ENCODE measurements at regions not wholly inside any gene's neighbourhood (a gene's known extent, or its start where the extent isn't known, plus 50 kb on each side); places are given as distances from the start of the nearest gene placed in this dataset.

GRCh38 chr5:56493308-56493707 lies 260.2 kb upstream of the ANKRD55 start:
- Histone ChIP-seq H3K36me3 (ENCODE audit: control insufficient read depth in 3 of 3, insufficient read depth in 3 of 3, low read length in 3 of 3) (no peaks in the 10 kb centered on the region), H3K27ac (ENCODE audit: low read depth, low read length) (no peak overlapping the region), H3K27me3 (ENCODE audit: control insufficient read depth in 3 of 3, insufficient read depth in 3 of 3, low read length in 3 of 3) (no peaks in the 10 kb centered on the region), H3K4me1 (ENCODE audit: control insufficient read depth in 3 of 3, insufficient read depth in 3 of 3, low read length in 3 of 3) (peaks cover 0 to 2% (median 0%) of the 10 kb centered on the region in 3 donors), H3K9me3 (ENCODE audit: control insufficient read depth in 3 of 3, low read length in 3 of 3) (no peaks in the 10 kb centered on the region), H3K9ac (ENCODE audit: low read depth in 1 of 3, low read length in 3 of 3) (no peak overlapping the region), H3K4me3 (ENCODE audit: low read length in 3 of 3) (no peak overlapping the region)

GRCh38 chr5:56492812-56493211 lies 259.7 kb upstream of the ANKRD55 start:
- no peaks in the 10 kb centered on the region for H3K9me3 ChIP-seq (ENCODE audit: control insufficient read depth in 3 of 3, low read length in 3 of 3)
- no peaks in the 10 kb centered on the region for H3K27me3 ChIP-seq (ENCODE audit: control insufficient read depth in 3 of 3, insufficient read depth in 3 of 3, low read length in 3 of 3)
- no peak overlapping the region for H3K9ac ChIP-seq (ENCODE audit: low read depth in 1 of 3, low read length in 3 of 3)
- no peak overlapping the region for H3K4me3 ChIP-seq (ENCODE audit: low read length in 3 of 3)
- peaks cover 0 to 2% (median 0%) of the 10 kb centered on the region in 3 donors for H3K4me1 ChIP-seq (ENCODE audit: control insufficient read depth in 3 of 3, insufficient read depth in 3 of 3, low read length in 3 of 3)
- no peaks in the 10 kb centered on the region for H3K36me3 ChIP-seq (ENCODE audit: control insufficient read depth in 3 of 3, insufficient read depth in 3 of 3, low read length in 3 of 3)
- no peak overlapping the region for H3K27ac ChIP-seq (ENCODE audit: low read depth, low read length)

- H3K27me3 ChIP-seq (ENCODE audit: control insufficient read depth in 3 of 3, insufficient read depth in 3 of 3, low read length in 3 of 3) = no peaks in the 10 kb centered on the region
Observed at GRCh38 chr5:56490971-56491468, 257.9 kb upstream of the ANKRD55 start.

GRCh38 chr5:56489272-56489671 lies 256.1 kb upstream of the ANKRD55 start:
- no peaks in the 10 kb centered on the region for H3K9me3 ChIP-seq (ENCODE audit: control insufficient read depth in 3 of 3, low read length in 3 of 3)
- H3K27me3 ChIP-seq (ENCODE audit: control insufficient read depth in 3 of 3, insufficient read depth in 3 of 3, low read length in 3 of 3) = no peaks in the 10 kb centered on the region
- H3K9ac ChIP-seq (ENCODE audit: low read depth in 1 of 3, low read length in 3 of 3) = no peak overlapping the region
- no peak overlapping the region for H3K4me3 ChIP-seq (ENCODE audit: low read length in 3 of 3)
- no peaks in the 10 kb centered on the region for H3K4me1 ChIP-seq (ENCODE audit: control insufficient read depth in 3 of 3, insufficient read depth in 3 of 3, low read length in 3 of 3)
- H3K27ac ChIP-seq (ENCODE audit: low read depth, low read length) = no peak overlapping the region
- no peaks in the 10 kb centered on the region for H3K36me3 ChIP-seq (ENCODE audit: control insufficient read depth in 3 of 3, insufficient read depth in 3 of 3, low read length in 3 of 3)

More at GRCh38 chr5:56490971-56491468, 257.9 kb upstream of the ANKRD55 start:
- no peak overlapping the region for H3K9ac ChIP-seq (ENCODE audit: low read depth in 1 of 3, low read length in 3 of 3)
- no peak overlapping the region for H3K4me3 ChIP-seq (ENCODE audit: low read length in 3 of 3)
- H3K4me1 ChIP-seq (ENCODE audit: control insufficient read depth in 3 of 3, insufficient read depth in 3 of 3, low read length in 3 of 3) = no peaks in the 10 kb centered on the region
- no peak overlapping the region for H3K27ac ChIP-seq (ENCODE audit: low read depth, low read length)
- H3K36me3 ChIP-seq (ENCODE audit: control insufficient read depth in 3 of 3, insufficient read depth in 3 of 3, low read length in 3 of 3) = no peaks in the 10 kb centered on the region
- no peaks in the 10 kb centered on the region for H3K9me3 ChIP-seq (ENCODE audit: control insufficient read depth in 3 of 3, low read length in 3 of 3)

GRCh38 chr5:56487528-56488115 lies 254.5 kb upstream of the ANKRD55 start:
- Histone ChIP-seq H3K9ac (ENCODE audit: low read depth in 1 of 3, low read length in 3 of 3) (no peak overlapping the region), H3K9me3 (ENCODE audit: control insufficient read depth in 3 of 3, low read length in 3 of 3) (no peaks in the 10 kb centered on the region), H3K4me3 (ENCODE audit: low read length in 3 of 3) (no peak overlapping the region), H3K27me3 (ENCODE audit: control insufficient read depth in 3 of 3, insufficient read depth in 3 of 3, low read length in 3 of 3) (no peaks in the 10 kb centered on the region), H3K36me3 (ENCODE audit: control insufficient read depth in 3 of 3, insufficient read depth in 3 of 3, low read length in 3 of 3) (no peaks in the 10 kb centered on the region), H3K4me1 (ENCODE audit: control insufficient read depth in 3 of 3, insufficient read depth in 3 of 3, low read length in 3 of 3) (no peaks in the 10 kb centered on the region), H3K27ac (ENCODE audit: low read depth, low read length) (no peak overlapping the region)

GRCh38 chr5:56482363-56482762 lies 249.2 kb upstream of the ANKRD55 start:
- Histone ChIP-seq H3K9me3 (ENCODE audit: control insufficient read depth in 3 of 3, low read length in 3 of 3) (no peaks in the 10 kb centered on the region), H3K27me3 (ENCODE audit: control insufficient read depth in 3 of 3, insufficient read depth in 3 of 3, low read length in 3 of 3) (peaks cover 0 to 9% (median 5%) of the 10 kb centered on the region in 3 donors), H3K27ac (ENCODE audit: low read depth, low read length) (peak overlapping the region; percentile 73), H3K36me3 (ENCODE audit: control insufficient read depth in 3 of 3, insufficient read depth in 3 of 3, low read length in 3 of 3) (no peaks in the 10 kb centered on the region), H3K9ac (ENCODE audit: low read depth in 1 of 3, low read length in 3 of 3) (no peak overlapping the region), H3K4me1 (ENCODE audit: control insufficient read depth in 3 of 3, insufficient read depth in 3 of 3, low read length in 3 of 3) (peaks cover 16 to 22% (median 21%) of the 10 kb centered on the region in 3 donors), H3K4me3 (ENCODE audit: low read length in 3 of 3) (no peak overlapping the region)

- Histone ChIP-seq H3K9me3 (ENCODE audit: control insufficient read depth in 3 of 3, low read length in 3 of 3) (no peaks in the 10 kb centered on the region), H3K4me3 (ENCODE audit: low read length in 3 of 3) (peak overlapping the region; percentile 70 to 86 (median 75)), H3K27ac (ENCODE audit: low read depth, low read length) (peak overlapping the region; percentile 73), H3K27me3 (ENCODE audit: control insufficient read depth in 3 of 3, insufficient read depth in 3 of 3, low read length in 3 of 3) (peaks cover 0 to 9% (median 5%) of the 10 kb centered on the region in 3 donors), H3K9ac (ENCODE audit: low read depth in 1 of 3, low read length in 3 of 3) (peak overlapping the region; percentile 58 to 73 (median 72)), H3K4me1 (ENCODE audit: control insufficient read depth in 3 of 3, insufficient read depth in 3 of 3, low read length in 3 of 3) (peaks cover 16 to 22% (median 21%) of the 10 kb centered on the region in 3 donors), H3K36me3 (ENCODE audit: control insufficient read depth in 3 of 3, insufficient read depth in 3 of 3, low read length in 3 of 3) (no peaks in the 10 kb centered on the region)
Observed at GRCh38 chr5:56481428-56482357, 248.6 kb upstream of the ANKRD55 start.

GRCh38 chr5:56480705-56481427 lies 247.7 kb upstream of the ANKRD55 start:
- Histone ChIP-seq H3K4me1 (ENCODE audit: control insufficient read depth in 3 of 3, insufficient read depth in 3 of 3, low read length in 3 of 3) (peaks cover 16 to 22% (median 21%) of the 10 kb centered on the region in 3 donors), H3K4me3 (ENCODE audit: low read length in 3 of 3) (peak overlapping the region; percentile 70 to 86 (median 75)), H3K9ac (ENCODE audit: low read depth in 1 of 3, low read length in 3 of 3) (peak overlapping the region; percentile 58 to 73 (median 72)), H3K27me3 (ENCODE audit: control insufficient read depth in 3 of 3, insufficient read depth in 3 of 3, low read length in 3 of 3) (peaks cover 0 to 9% (median 5%) of the 10 kb centered on the region in 3 donors), H3K36me3 (ENCODE audit: control insufficient read depth in 3 of 3, insufficient read depth in 3 of 3, low read length in 3 of 3) (no peaks in the 10 kb centered on the region), H3K27ac (ENCODE audit: low read depth, low read length) (peak overlapping the region; percentile 73), H3K9me3 (ENCODE audit: control insufficient read depth in 3 of 3, low read length in 3 of 3) (no peaks in the 10 kb centered on the region)

- Histone ChIP-seq H3K9ac (ENCODE audit: low read depth in 1 of 3, low read length in 3 of 3) (peak overlapping the region; percentile 27 to 65 (median 54)), H3K4me3 (ENCODE audit: low read length in 3 of 3) (peak overlapping the region; percentile 56 to 75 (median 70)), H3K36me3 (ENCODE audit: control insufficient read depth in 3 of 3, insufficient read depth in 3 of 3, low read length in 3 of 3) (no peaks in the 10 kb centered on the region), H3K9me3 (ENCODE audit: control insufficient read depth in 3 of 3, low read length in 3 of 3) (no peaks in the 10 kb centered on the region), H3K4me1 (ENCODE audit: control insufficient read depth in 3 of 3, insufficient read depth in 3 of 3, low read length in 3 of 3) (peaks cover 16 to 22% (median 21%) of the 10 kb centered on the region in 3 donors), H3K27me3 (ENCODE audit: control insufficient read depth in 3 of 3, insufficient read depth in 3 of 3, low read length in 3 of 3) (peaks cover 0 to 9% (median 5%) of the 10 kb centered on the region in 3 donors), H3K27ac (ENCODE audit: low read depth, low read length) (peak overlapping the region; percentile 73)
Observed at GRCh38 chr5:56480078-56480704, 247.1 kb upstream of the ANKRD55 start.
